HepG2 (cell line): ENCODE measurements at regions not wholly inside any gene's neighbourhood (a gene's known extent, or its start where the extent isn't known, plus 50 kb on each side); places are given as distances from the start of the nearest gene placed in this dataset.

ENCODE experiments used
- ATAC-seq: fragments of 200-7000 bp; cut with Tn5 transposase; 3 replicates; pipeline ENCODE4 v1.9.1; 2020; ENCODE audit warnings: mild to moderate bottlenecking, moderate library complexity
- BruUV-seq: library from RNA; stranded (reverse); fragments of 400-500 nt; replicated peaks from 2 replicates; lab custom pipeline; 2021; lab: Mats Ljungman, UMichigan
- CTCF ChIA-PET: fragments of 300-600 bp; formaldehyde crosslinking; extraction: SDS; loops from one replicate; lab custom pipeline; 2021; ENCODE audit warnings: low total read pairs, inconsistent platforms, low intra/inter-chr PET ratio; lab: Yijun Ruan, JAX
- POLR2A ChIA-PET: fragments of 350-600 bp; sonication (Branson Sonifier 250); formaldehyde crosslinking; loops from one replicate; lab custom pipeline; 2020; ENCODE audit warnings: antibody characterized with exemption, inconsistent platforms; lab: Yijun Ruan, JAX
- DNase-seq: peaks from one replicate; pipeline ENCODE4 v3.0.0-alpha.2; 2015; ENCODE audit warnings: low spot score
- FAIRE-seq: peaks from 3 replicates; lab custom pipeline; 2011; peaks lifted over from hg19 to GRCh38; lab: Jason Lieb, UNC
- H2AFZ ChIP-seq: one replicate; pipeline ENCODE4 v1.6.1; 2011; ENCODE audit warnings: low read length, inconsistent platforms
- H3K27ac ChIP-seq: fragments of 300-600 bp; 3 replicates; pipeline ENCODE4 v1.8.0; 2011; ENCODE audit warnings: mixed run types, mild to moderate bottlenecking, mixed read lengths, low read length, inconsistent platforms; ENCODE audit not compliant: insufficient read depth; ENCODE audit errors: extremely low read length
- H3K27me3 ChIP-seq, 2 experiments: fragments of 200-600 bp in 1 of 2; 2 replicates in 1 of 2; 3 replicates in 1 of 2; pipeline versions ENCODE4 v1.6.0 to v1.8.0; 2011; ENCODE audit warnings: low read length in 2 of 2, mild to moderate bottlenecking in 2 of 2, moderate library complexity in 2 of 2, inconsistent platforms in 1 of 2; ENCODE audit not compliant: insufficient read depth in 2 of 2, control insufficient read depth in 1 of 2
- H3K36me3 ChIP-seq, 2 experiments: fragments of 200-600 bp in 1 of 2; replicated peaks in 1 of 2; 2 replicates in 1 of 2; 3 replicates in 1 of 2; pipeline versions ENCODE4 v1.5.1 to v1.8.0; 2011; ENCODE audit warnings: low read length in 2 of 2, inconsistent platforms in 1 of 2; ENCODE audit not compliant: insufficient read depth in 2 of 2, control insufficient read depth in 1 of 2
- H3K4me1 ChIP-seq: 2 replicates; pipeline ENCODE4 v1.5.1; 2012; ENCODE audit warnings: low read length, inconsistent platforms; ENCODE audit not compliant: insufficient read depth
- H3K4me2 ChIP-seq: 2 replicates; pipeline ENCODE4 v1.6.0; 2011; ENCODE audit warnings: low read depth, low read length, inconsistent platforms
- H3K4me3 ChIP-seq, 3 experiments: fragments of 200-600 bp in 1 of 3; sonication (generic), shearing (Covaris generic) in 1 of 3; replicated peaks in 1 of 3; 2 replicates each; pipeline ENCODE4 v1.5.1; 2011 to 2016; ENCODE audit warnings: low read length in 3 of 3, inconsistent platforms in 2 of 3, low read depth in 2 of 3, mild to moderate bottlenecking in 2 of 3, control low read depth in 1 of 3, mixed read lengths in 1 of 3; ENCODE audit not compliant: insufficient read depth in 1 of 3
- H3K79me2 ChIP-seq: one replicate; pipeline ENCODE4 v1.6.1; 2011; ENCODE audit warnings: low read length, inconsistent platforms; ENCODE audit not compliant: insufficient read depth
- H3K9ac ChIP-seq: 2 replicates; pipeline ENCODE4 v1.6.0; 2011; ENCODE audit warnings: mild to moderate bottlenecking, low read depth, low read length, inconsistent platforms; ENCODE audit not compliant: insufficient read depth
- H3K9me3 ChIP-seq: 2 replicates; pipeline ENCODE4 v1.5.1; 2012; ENCODE audit warnings: mild to moderate bottlenecking, low read length
- H4K20me1 ChIP-seq: 2 replicates; pipeline ENCODE4 v1.6.0; 2011; ENCODE audit warnings: inconsistent platforms, mild to moderate bottlenecking, low read length, moderate library complexity; ENCODE audit not compliant: insufficient read depth
- ELF3 ChIP-seq: IDR thresholded peaks from 2 replicates; pipeline ENCODE4 v1.6.1; 2016; ENCODE audit warnings: missing genetic modification reagents, missing compliant biosample characterization
- HNRNPUL1 ChIP-seq: fragments of 200-400 bp; formaldehyde crosslinking; IDR thresholded peaks from 2 replicates; pipeline ENCODE4 v1.6.1; 2017; ENCODE audit warnings: low read depth, mild to moderate bottlenecking, low read length, moderate library complexity
- KDM4B ChIP-seq: sonication (generic); formaldehyde crosslinking; IDR thresholded peaks from 2 replicates; pipeline ENCODE4 v1.4.0; 2020; ENCODE audit warnings: missing genetic modification reagents
- KMT2A ChIP-seq: sonication (generic); formaldehyde crosslinking; IDR thresholded peaks from 2 replicates; pipeline ENCODE4 v1.4.0; 2020; ENCODE audit warnings: missing genetic modification reagents
- MYC ChIP-seq: sonication (generic); formaldehyde crosslinking; IDR thresholded peaks from 2 replicates; pipeline ENCODE4 v1.9.0; 2021; ENCODE audit warnings: missing genetic modification reagents, borderline replicate concordance
- PBX3 ChIP-seq: sonication (generic); formaldehyde crosslinking; IDR thresholded peaks from 2 replicates; pipeline ENCODE4 v1.8.1; 2023; ENCODE audit warnings: missing genetic modification reagents, inconsistent platforms, borderline replicate concordance
- PRDM15 ChIP-seq: sonication (generic); formaldehyde crosslinking; IDR thresholded peaks from 2 replicates; pipeline ENCODE4 v1.4.0; 2020; ENCODE audit warnings: missing genetic modification reagents
- SALL2 ChIP-seq: sonication (generic); formaldehyde crosslinking; IDR thresholded peaks from 2 replicates; pipeline ENCODE4 v1.8.1; 2023; ENCODE audit warnings: mild to moderate bottlenecking, missing genetic modification reagents, inconsistent platforms
- ZBTB7B ChIP-seq: sonication (generic); formaldehyde crosslinking; IDR thresholded peaks from 2 replicates; pipeline ENCODE4 v1.4.0; 2020; ENCODE audit warnings: missing genetic modification reagents
- ZMYM2 ChIP-seq: sonication (generic); formaldehyde crosslinking; IDR thresholded peaks from 2 replicates; pipeline ENCODE4 v1.8.0; 2022; ENCODE audit warnings: mild to moderate bottlenecking, missing genetic modification reagents
- ZNF841 ChIP-seq: sonication (generic); formaldehyde crosslinking; IDR thresholded peaks from 2 replicates; pipeline ENCODE4 v1.8.1; 2023; ENCODE audit warnings: missing genetic modification reagents, borderline replicate concordance
- WGBS: methylation state at CpG from one replicate; pipeline ENCODE4 v1.1.6; 2017; ENCODE audit warnings: low lambda C conversion rate; 5-methylcytosine and 5-hydroxymethylcytosine counted together
- in situ Hi-C: cut with HindIII; loops from 2 replicates; pipeline ENCODE4 v1.10.0; 2017; ENCODE audit warnings: low pct_unique_long_range_greater_than_20kb; ENCODE audit not compliant: extremely low pct_ligation_motif_present
- intact Hi-C: fragments of 100-400 bp; cut with micrococcal nuclease; formaldehyde crosslinking; loops from one replicate; pipeline ENCODE4 v1.10.0; 2022; ENCODE audit not compliant: unreplicated experiment
- TF ChIP-seq, protein P1 (sequence below): sonication (generic); formaldehyde crosslinking; IDR thresholded peaks from 2 replicates; pipeline ENCODE4 v1.5.0; 2020; ENCODE audit warnings: missing genetic modification reagents

DNA sequence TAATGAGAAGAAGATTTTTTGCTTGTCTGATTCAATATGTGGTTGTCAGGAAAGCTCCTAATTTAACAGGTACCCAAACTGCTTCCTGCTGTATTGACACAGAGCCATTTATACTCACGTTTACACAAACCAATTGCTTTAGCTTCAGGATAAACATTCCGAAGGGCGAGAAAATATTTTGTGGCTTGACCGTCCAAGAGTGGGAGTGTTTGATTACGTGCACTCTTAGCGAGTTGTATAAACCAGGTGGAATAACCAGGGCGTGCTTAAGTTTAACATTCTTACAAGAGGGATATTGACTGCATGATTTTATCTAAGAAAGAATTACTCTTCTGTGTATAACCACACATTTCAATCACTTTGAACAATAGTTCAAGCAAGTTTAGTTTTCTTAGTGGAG is 278.7 kb upstream of the TYRP1 start:
- Histone ChIP-seq H3K9ac (no peak overlapping the region), H3K4me2 (no peak overlapping the region), H3K9me3 (peaks cover 14% of the 10 kb centered on the region; the same call in 1 of the 2 replicates), H3K27ac (no peak overlapping the region), H3K4me1 (no peaks in the 10 kb centered on the region), H4K20me1 (no peaks in the 10 kb centered on the region), H3K27me3 (no peaks in the 10 kb centered on the region), H2AFZ (no peak overlapping the region), H3K79me2 (no peaks in the 10 kb centered on the region), H3K36me3 (no peaks in the 10 kb centered on the region), H3K4me3 (no peak overlapping the region)
- in situ Hi-C loops (no loop called here), intact Hi-C loops (no loop called here)
- ChIA-PET POLR2A (no interaction called here), CTCF (no interaction called here)
- FAIRE-seq (no peak), ATAC-seq (no peak), DNase-seq (no peak)
- 2% methylated on average over 7 of the region's 7 CpGs for WGBS
- no peak for TF ChIP-seq ZNF841 (CRISPR knock-in tag)
- TF ChIP-seq PRDM15 (CRISPR knock-in tag): no peak
- no peak for TF ChIP-seq MYC
- no peak for TF ChIP-seq KDM4B (CRISPR knock-in tag)
- no peak for TF ChIP-seq ZBTB7B (CRISPR knock-in tag)
- TF ChIP-seq ELF3 (CRISPR knock-in tag): no peak
- no peak for TF ChIP-seq HNRNPUL1
- TF ChIP-seq SALL2 (CRISPR knock-in tag): no peak
- TF ChIP-seq, protein P1, sequence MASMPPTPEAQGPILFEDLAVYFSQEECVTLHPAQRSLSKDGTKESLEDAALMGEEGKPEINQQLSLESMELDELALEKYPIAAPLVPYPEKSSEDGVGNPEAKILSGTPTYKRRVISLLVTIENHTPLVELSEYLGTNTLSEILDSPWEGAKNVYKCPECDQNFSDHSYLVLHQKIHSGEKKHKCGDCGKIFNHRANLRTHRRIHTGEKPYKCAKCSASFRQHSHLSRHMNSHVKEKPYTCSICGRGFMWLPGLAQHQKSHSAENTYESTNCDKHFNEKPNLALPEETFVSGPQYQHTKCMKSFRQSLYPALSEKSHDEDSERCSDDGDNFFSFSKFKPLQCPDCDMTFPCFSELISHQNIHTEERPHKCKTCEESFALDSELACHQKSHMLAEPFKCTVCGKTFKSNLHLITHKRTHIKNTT (CRISPR knock-in tag): no peak
- TF ChIP-seq PBX3 (CRISPR knock-in tag): no peak
- no peak for TF ChIP-seq KMT2A (CRISPR knock-in tag)
- TF ChIP-seq ZMYM2: no peak
- BruUV-seq: no TSS peak
